Type B pancreatic cell (in vitro differentiated cells): ENCODE measurements at regions not wholly inside any gene's neighbourhood (a gene's known extent, or its start where the extent isn't known, plus 50 kb on each side); places are given as distances from the start of the nearest gene placed in this dataset.

Source experiments
- DNase-seq: peaks from one replicate; pipeline ENCODE4 v3.0.0; 2021; ENCODE audit warnings: mixed read lengths; ENCODE audit not compliant: unreplicated experiment; ENCODE audit errors: extremely low spot score
- H3K27ac Mint-ChIP-seq: 2 replicates; pipeline ENCODE4 v1.8.0; 2021; ENCODE audit warnings: mild to moderate bottlenecking, mixed read lengths
- H3K27me3 Mint-ChIP-seq: 2 replicates; pipeline ENCODE4 v1.8.0; 2021; ENCODE audit warnings: mixed read lengths
- H3K36me3 Mint-ChIP-seq: 2 replicates; pipeline ENCODE4 v1.8.0; 2021; ENCODE audit warnings: mixed read lengths
- H3K4me1 Mint-ChIP-seq: one replicate; pipeline ENCODE4 v1.8.0; 2021; ENCODE audit warnings: mixed read lengths; ENCODE audit not compliant: unreplicated experiment
- H3K4me3 Mint-ChIP-seq: 2 replicates; pipeline ENCODE4 v1.8.0; 2021; ENCODE audit warnings: mild to moderate bottlenecking, mixed read lengths
- H3K9me3 Mint-ChIP-seq: 2 replicates; pipeline ENCODE4 v1.8.0; 2021; ENCODE audit warnings: mixed read lengths
- CTCF ChIP-seq: fragments of 200-600 bp; sonication (generic); conservative IDR thresholded peaks from 2 replicates; pipeline ENCODE4 v1.5.0; 2021; ENCODE audit warnings: antibody characterized with exemption, mild to moderate bottlenecking

DNA sequence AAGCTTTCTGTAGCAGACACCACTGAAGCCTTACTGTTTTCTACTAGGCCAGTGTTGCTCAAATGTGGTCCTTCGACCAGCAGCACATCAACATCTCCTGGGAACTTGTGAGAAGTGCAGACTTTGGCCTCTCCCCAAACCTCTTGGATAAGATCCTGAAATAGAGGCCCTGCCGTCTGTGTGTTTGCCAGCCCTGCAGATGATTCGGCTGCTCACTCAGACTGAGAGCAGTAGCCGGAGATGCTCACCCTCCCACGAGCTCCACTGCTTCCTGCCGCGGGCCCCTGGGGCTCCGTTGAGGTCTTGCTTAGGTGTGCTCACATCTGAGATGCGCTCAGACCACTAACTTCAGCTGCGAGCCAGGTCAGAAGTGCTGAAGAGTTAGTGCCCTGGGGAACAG is 129.5 kb upstream of the SSTR4 start:
- H3K27me3 Mint-ChIP-seq: peaks cover 20% of the 10 kb centered on the region
- H3K4me1 Mint-ChIP-seq: no peaks in the 10 kb centered on the region
- DNase-seq: no peak
- peaks cover 14% of the 10 kb centered on the region for H3K9me3 Mint-ChIP-seq
- no peak overlapping the region for H3K27ac Mint-ChIP-seq
- no peak overlapping the region for H3K4me3 Mint-ChIP-seq
- no peaks in the 10 kb centered on the region for H3K36me3 Mint-ChIP-seq
- no peak for TF ChIP-seq CTCF

- DNase-seq: no peak
- Mint-ChIP-seq H3K9me3 (no peaks in the 10 kb centered on the region), H3K27me3 (peaks cover 20% of the 10 kb centered on the region), H3K4me1 (no peaks in the 10 kb centered on the region), H3K36me3 (no peaks in the 10 kb centered on the region), H3K27ac (no peak overlapping the region), H3K4me3 (no peak overlapping the region)
- TF ChIP-seq CTCF: no peak
Measured at GRCh38 chr20:22908437-22908836, 126.7 kb upstream of the SSTR4 start.

- H3K27me3 Mint-ChIP-seq: peaks cover 20% of the 10 kb centered on the region
Measured at GRCh38 chr20:22908944-22909343, 126.2 kb upstream of the SSTR4 start.

GRCh38 chr20:22909436-22909835 is 125.7 kb upstream of the SSTR4 start:
- Mint-ChIP-seq H3K4me3 (no peak overlapping the region), H3K36me3 (no peaks in the 10 kb centered on the region), H3K9me3 (no peaks in the 10 kb centered on the region), H3K27ac (no peak overlapping the region), H3K27me3 (peaks cover 21% of the 10 kb centered on the region), H3K4me1 (no peaks in the 10 kb centered on the region)
- no peak for DNase-seq
- TF ChIP-seq CTCF: no peak

More at GRCh38 chr20:22908944-22909343, 126.2 kb upstream of the SSTR4 start:
- Mint-ChIP-seq H3K36me3 (no peaks in the 10 kb centered on the region), H3K9me3 (no peaks in the 10 kb centered on the region), H3K4me3 (no peak overlapping the region), H3K27ac (no peak overlapping the region), H3K4me1 (no peaks in the 10 kb centered on the region)
- DNase-seq: no peak
- no peak for TF ChIP-seq CTCF

- no peaks in the 10 kb centered on the region for H3K36me3 Mint-ChIP-seq
Measured at GRCh38 chr20:22910287-22910852, 124.7 kb upstream of the SSTR4 start.

More at GRCh38 chr20:22910287-22910852, 124.7 kb upstream of the SSTR4 start:
- Mint-ChIP-seq H3K9me3 (no peaks in the 10 kb centered on the region), H3K4me1 (no peaks in the 10 kb centered on the region), H3K27me3 (peaks cover 31% of the 10 kb centered on the region), H3K27ac (no peak overlapping the region), H3K4me3 (no peak overlapping the region)
- no peak for TF ChIP-seq CTCF
- DNase-seq: no peak
